NCI-H187 (cell line): ENCODE measurements at regions not wholly inside any gene's neighbourhood (a gene's known extent, or its start where the extent isn't known, plus 50 kb on each side); places are given as distances from the start of the nearest gene placed in this dataset.
A peak's percentile ranks its signal among the peaks of the same experiment; 100 is the strongest.

ENCODE experiments used
- DNase-seq, 2 experiments: peaks; one replicate each; lab custom pipeline; 2025; lab: John Stamatoyannopoulos, UW

DNA sequence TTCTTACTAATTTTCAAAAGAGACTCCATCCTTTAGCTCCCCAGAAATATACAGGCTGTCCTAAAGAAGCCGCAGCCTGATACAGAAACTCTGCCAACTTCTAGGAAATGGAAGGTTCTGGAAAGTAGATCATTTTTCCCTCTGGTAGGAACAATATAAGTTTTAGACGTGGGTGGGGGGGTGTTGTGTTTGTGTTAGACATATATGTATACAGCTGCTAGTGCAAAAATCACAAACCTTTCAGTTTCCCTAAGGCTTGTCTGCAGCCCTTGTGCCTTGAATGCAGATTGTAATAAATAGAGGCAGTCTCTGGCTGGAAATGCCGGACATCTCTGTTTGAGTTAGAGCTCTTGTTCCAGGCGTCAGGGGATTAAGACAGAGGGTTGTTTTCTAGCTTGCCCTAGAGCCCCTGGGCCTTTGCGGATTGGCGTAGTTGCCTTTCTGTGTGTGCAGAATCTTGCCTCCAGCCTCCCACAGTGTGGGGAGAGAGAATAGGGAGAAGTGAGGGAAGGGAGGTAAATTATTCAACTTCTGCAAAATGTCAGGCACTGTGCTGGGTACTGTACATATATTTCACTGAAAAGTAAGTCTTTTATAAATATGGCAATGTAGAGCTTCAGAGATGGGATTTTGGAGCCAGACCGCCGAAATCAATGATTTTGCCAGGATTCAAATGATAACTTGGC, 269.7 kb downstream of the PRL start:
- DNase-seq, result no peak

- DNase-seq, result no peak
These were observed 268.3 kb downstream of the PRL start for GRCh38 chr6:22028403-22029090.

DNA sequence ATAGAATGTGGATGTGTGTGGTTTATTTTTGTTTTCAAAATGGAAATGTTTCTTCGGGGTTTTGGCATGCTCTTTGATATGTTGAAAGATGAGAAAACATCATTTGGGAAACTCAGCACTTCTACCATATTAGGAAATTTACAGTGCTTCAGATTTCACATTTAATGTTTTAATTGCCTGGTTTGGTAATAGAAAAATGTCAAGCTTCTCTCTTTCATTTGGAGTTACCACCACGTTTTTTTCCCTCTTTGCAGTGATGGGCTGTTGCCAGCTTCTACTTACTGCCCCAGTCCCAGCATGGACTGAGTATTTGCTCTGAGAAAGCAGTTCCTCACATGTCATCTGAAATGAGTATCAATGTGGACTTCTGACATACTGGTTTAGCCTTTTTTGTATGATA, 267.7 kb downstream of the PRL start:
- no peak for DNase-seq

DNA sequence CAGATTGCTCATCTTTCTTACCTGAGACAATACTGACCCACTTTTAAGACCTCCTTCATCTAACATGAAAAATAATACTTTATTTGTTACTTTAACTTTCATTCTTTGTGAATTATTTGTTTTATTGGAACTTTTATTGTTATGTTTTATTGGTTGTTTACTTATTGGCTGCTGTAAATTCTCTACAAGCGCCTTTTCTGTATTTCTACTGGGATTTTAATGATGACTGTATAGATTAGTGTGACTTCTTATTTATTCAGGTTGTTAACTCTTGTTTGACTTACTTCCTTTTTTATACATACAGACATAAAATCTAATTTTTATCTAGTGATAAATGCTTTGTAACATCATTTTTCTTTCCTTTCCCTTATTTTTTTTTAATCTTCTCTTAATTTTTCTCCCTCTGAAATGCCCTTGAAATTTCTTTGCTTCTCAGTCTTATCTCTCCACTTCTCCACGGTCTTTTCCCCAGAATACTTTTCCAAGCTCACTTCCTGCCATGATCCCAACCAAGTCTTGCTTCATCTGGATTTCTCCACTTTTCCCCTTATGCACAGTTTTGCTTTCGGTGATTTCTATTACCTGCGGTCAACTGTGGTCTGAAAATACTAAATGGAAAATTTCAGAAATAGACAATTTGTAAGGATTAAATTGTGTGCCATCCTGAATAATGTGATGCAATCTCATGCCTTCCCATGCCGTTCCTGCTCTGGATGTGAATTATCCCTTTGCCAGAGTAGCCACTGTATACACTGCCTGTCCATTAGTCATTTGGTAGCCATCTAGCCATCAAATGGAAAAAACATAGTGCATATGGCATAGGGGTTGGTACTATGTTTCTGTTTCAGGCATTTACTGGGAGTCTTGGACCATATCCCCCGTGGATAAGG, 265.9 kb downstream of the PRL start:
- DNase-seq, result no peak

GRCh38 chr6:22035690-22036089, 261.1 kb downstream of the PRL start:
- DNase-seq, result no peak

- DNase-seq, result no peak
These were observed 260.6 kb downstream of the PRL start for GRCh38 chr6:22036275-22036674.

DNA sequence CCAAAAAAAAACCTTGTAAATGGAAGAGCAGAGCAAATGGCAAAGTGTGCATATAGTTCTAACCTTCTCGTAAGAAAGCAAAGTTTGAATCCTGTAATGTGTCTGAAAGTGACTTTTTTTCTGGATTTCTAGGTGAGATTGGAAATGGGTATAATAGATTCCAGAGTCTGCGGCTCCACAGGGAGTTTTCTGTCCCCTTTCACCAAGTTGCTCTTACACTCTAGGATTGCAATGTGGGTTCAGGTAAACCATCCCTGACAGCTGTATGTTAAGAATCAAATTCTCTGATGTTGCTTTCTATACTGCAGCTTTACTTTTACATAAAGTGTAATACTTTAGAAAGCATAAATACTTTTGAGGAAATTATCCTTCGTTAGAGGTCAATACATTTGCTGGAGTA, 260.1 kb downstream of the PRL start:
- no peak for DNase-seq

GRCh38 chr6:22041797-22042480, 254.9 kb downstream of the PRL start:
- no peak for DNase-seq

DNA sequence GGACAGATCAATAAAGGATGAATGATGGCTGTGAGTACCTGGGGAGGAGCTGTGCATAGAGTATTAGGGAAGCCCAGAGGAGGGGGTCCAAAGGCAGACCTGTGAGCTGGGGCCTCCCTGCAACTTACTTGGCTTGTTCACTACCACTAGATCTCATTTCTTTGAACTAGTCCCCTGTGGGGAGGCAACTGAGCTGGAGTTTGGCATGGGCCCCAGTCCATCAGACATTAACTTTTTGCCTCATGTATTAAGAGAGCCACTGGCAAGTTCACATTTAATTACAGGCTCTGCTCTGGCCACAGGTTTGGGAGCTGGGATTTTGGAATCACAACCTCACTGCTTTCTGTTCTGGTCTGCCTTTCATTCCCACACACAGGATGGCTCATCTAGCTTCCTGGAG, 254.1 kb downstream of the PRL start:
- DNase-seq, result no peak

- DNase-seq, result no peak
These were observed 253.4 kb downstream of the PRL start for GRCh38 chr6:22043284-22043962.

DNA sequence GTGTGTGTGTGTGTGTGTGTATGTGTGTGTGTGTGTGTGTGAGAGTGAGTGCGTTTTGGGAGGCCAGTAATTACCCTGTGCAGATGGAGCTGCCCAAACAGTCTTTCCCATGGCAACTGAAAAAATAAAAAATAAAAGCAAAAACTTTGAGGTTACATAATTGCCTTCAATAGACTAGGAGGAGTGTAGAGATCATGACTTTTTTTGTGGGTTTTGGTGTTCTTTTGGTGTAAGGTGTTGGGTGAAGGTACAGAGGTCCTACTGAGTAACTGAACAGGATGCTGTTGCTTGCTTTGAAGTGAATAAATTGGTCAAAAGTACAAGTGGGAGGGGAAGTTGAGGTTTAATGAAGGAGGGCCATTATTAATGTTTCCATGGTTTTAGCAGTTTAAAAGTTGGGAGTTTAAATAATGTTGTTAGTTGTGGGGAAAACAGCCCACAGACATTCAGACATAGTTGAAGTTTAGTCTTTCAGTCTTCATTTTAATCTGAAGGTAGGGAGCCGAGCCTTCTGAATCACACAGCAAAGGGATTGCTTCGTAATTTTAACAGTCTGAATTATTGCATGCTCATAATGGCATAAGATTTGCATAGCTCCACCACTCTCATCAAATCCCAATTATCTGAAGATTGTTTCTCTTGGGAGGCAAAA, 251.4 kb downstream of the PRL start:
- no peak for DNase-seq

DNA sequence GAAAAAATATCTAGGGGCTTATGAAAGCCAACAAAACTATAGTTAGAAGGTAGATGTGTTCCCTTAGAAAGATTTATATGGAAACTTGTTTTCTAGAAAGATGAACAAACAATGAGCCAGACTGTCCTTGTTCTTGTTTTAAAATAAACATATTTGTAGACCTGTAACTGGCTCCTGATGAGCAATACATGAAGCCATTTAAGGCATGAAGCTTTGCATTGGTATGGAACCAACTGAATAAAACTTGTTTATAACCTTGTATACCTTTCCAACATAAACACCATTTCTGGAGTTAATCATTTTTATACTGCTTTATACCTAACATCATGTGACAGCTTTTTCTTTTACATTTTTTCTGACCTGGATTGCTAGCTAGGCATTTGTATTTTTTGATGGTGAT, 247.8 kb downstream of the PRL start:
- no peak for DNase-seq

GRCh38 chr6:22053391-22053997, 243.3 kb downstream of the PRL start:
- DNase-seq, result peak in 1 of 2 experiments; percentile 18

- no peak for DNase-seq
These were observed 240.4 kb downstream of the PRL start for GRCh38 chr6:22056398-22056797.

- no peak for DNase-seq
These were observed 238.9 kb downstream of the PRL start for GRCh38 chr6:22057962-22058361.

GRCh38 chr6:22059126-22059525, 237.7 kb downstream of the PRL start:
- no peak for DNase-seq

DNA sequence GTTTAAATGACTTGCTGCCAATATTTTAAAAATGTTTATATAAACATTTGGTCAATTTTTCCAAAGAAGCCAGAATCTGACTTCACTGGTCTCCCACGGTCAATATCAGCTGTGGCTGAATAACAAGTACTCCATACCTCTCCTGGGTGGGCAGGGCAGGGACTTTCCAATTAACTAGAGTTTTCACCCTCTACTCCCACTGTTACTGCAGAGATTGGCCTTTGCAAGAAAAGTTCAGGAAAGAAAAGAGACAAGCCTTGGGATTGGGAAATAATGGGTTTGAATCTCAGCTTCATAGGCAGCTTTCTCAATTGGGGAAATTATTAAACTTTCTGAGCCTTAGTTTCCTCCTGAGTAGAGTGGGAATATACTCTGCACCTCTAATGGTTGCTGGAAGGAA, 236.9 kb downstream of the PRL start:
- DNase-seq, result no peak

DNA sequence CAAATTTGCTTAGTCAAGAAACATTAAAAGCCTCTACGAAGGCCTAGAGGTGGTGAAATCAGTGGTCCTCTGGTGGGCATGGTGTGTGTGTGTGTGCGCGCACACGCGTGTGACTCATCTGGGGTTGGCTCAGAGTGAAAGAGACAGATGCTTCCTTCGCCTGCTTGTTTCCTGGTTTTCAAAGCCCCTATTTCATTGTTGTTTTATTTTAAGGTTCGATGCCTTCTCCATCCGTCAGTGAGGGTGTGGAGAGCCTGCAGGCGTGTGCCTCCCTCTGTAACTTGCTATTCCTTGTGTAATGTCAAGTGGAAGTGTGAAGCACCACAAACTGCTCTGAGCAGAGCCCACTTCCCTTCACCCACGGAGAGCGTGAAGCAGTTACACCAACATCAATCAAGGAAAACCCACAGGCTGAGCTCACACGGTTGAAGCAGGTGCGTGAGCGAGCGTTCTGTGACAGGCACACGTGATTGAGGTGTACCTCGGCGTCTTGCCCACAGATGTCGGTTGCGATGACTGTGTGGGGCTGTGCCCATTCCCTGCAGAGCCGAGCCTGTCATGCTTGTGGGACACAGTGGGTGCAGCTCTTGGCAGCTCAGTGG, 233.9 kb downstream of the PRL start:
- no peak for DNase-seq

DNA sequence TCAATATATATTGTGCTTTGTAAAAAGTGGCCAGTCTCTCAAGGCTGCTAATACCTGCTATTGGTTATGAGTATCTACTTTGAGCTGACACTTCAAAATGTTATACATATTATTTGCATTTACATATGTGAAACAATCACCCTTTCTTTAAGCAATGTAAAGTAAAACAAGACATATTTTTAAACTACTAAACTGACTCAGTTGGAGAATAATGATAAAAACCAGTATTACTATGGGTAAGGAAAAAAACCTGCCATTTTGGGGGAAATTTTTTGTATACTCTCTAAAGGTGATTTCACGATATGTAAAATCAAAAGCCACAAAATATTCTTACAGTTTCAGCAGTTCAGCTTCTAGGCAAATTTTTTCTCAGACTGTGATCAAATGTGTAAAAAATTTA, 232.3 kb downstream of the PRL start:
- DNase-seq, result no peak

GRCh38 chr6:22067122-22067521, 229.7 kb downstream of the PRL start:
- DNase-seq, result no peak
